Fibroblast of lung (primary cell): ENCODE measurements at regions not wholly inside any gene's neighbourhood (a gene's known extent, or its start where the extent isn't known, plus 50 kb on each side); places are given as distances from the start of the nearest gene placed in this dataset.

Experiments used
- DNase-seq, 2 donors: peaks; one replicate each; pipeline versions ENCODE4 v3.0.0 to v3.0.0-alpha.2; 2010; ENCODE audit warnings: low read depth in 2 of 2
- H2AFZ ChIP-seq: 2 replicates; pipeline ENCODE4 v1.5.1; 2012; ENCODE audit warnings: low read length, control low read depth, inconsistent platforms
- H3K27ac ChIP-seq: 2 replicates; pipeline ENCODE4 v1.5.1; 2011; ENCODE audit warnings: low read length, control low read depth; ENCODE audit not compliant: insufficient read depth
- H3K27me3 ChIP-seq: 2 replicates; pipeline ENCODE4 v1.5.1; 2011; ENCODE audit warnings: mild to moderate bottlenecking, low read length; ENCODE audit not compliant: control insufficient read depth, insufficient read depth
- H3K36me3 ChIP-seq: 2 replicates; pipeline ENCODE4 v1.5.1; 2011; ENCODE audit warnings: low read length; ENCODE audit not compliant: control insufficient read depth, insufficient read depth
- H3K4me1 ChIP-seq: 2 replicates; pipeline ENCODE4 v1.5.1; 2011; ENCODE audit warnings: low read length; ENCODE audit not compliant: control insufficient read depth, insufficient read depth; ENCODE audit errors: extremely low read depth
- H3K4me2 ChIP-seq: 2 replicates; pipeline ENCODE4 v1.5.1; 2011; ENCODE audit warnings: low read length, control low read depth; ENCODE audit not compliant: insufficient read depth; ENCODE audit errors: extremely low read depth
- H3K4me3 ChIP-seq, 4 experiments: fragments of 200-600 bp in 1 of 4; sonication (generic) in 1 of 4; replicated peaks in 1 of 4; 2 replicates each; pipeline ENCODE4 v1.5.1; 2011 to 2016; ENCODE audit warnings: low read length in 4 of 4, low read depth in 3 of 4, mild to moderate bottlenecking in 3 of 4, control low read depth in 2 of 4, inconsistent platforms in 1 of 4, mixed read lengths in 1 of 4; ENCODE audit not compliant: insufficient read depth in 1 of 4; ENCODE audit errors: control extremely low read depth in 1 of 4
- H3K79me2 ChIP-seq: 2 replicates; pipeline ENCODE4 v1.5.1; 2012; ENCODE audit warnings: mild to moderate bottlenecking, low read length, inconsistent platforms; ENCODE audit not compliant: control insufficient read depth, insufficient read depth
- H3K9ac ChIP-seq: 2 replicates; pipeline ENCODE4 v1.5.1; 2011; ENCODE audit warnings: mild to moderate bottlenecking, low read length, control low read depth; ENCODE audit not compliant: insufficient read depth
- H3K9me3 ChIP-seq: 2 replicates; pipeline ENCODE4 v1.5.1; 2012; ENCODE audit warnings: low read depth, low read length; ENCODE audit not compliant: control insufficient read depth, insufficient read depth
- H4K20me1 ChIP-seq: 2 replicates; pipeline ENCODE4 v1.5.1; 2011; ENCODE audit warnings: low read length; ENCODE audit not compliant: control insufficient read depth, insufficient read depth; ENCODE audit errors: extremely low read depth
- CTCF ChIP-seq, 2 donors: IDR thresholded peaks in 1 of 2; conservative IDR thresholded peaks in 1 of 2; 1 replicate in 1 of 2; 2 replicates in 1 of 2; pipeline ENCODE4 v1.5.1; 2011 to 2012; ENCODE audit warnings: low read length in 2 of 2, control low read depth in 1 of 2, inconsistent platforms in 1 of 2, low read depth in 1 of 2, mild to moderate bottlenecking in 1 of 2
- EZH2 ChIP-seq: IDR thresholded peaks from 2 replicates; pipeline ENCODE4 v1.5.1; 2012; ENCODE audit warnings: low read length, control low read depth, mild to moderate bottlenecking; ENCODE audit errors: missing control alignments

DNA sequence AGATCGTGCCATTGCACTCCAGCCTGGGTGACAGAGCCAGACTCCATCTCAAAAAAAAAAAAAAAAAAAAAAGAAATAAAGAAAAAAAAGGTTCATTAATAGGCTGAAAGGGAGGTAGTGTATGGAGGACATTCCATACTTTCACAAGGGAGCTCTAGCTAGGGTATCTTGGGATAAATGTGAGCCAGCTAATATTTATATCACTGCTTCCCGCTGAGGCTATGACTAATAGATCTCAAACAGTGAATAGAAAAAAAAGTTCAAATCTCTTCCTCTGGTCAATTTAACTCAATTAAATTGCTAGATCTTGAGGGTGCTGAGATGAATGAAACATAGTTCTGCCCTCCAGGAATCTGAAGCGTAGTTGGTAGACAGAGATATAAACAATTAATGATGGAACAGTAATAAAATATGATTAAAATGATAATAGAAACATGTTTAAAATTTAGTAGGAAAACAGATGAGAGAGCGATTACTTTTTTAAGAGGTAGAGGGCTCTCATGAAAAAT lies 55.7 kb upstream of the SHISA3 start:
- Histone ChIP-seq H4K20me1 (no peaks in the 10 kb centered on the region), H3K9me3 (no peaks in the 10 kb centered on the region), H3K79me2 (no peaks in the 10 kb centered on the region), H3K36me3 (no peaks in the 10 kb centered on the region), H3K4me1 (no peaks in the 10 kb centered on the region), H3K27me3 (no peaks in the 10 kb centered on the region), H3K4me3 (no peak overlapping the region), H3K9ac (no peak overlapping the region), H3K27ac (no peak overlapping the region), H2AFZ (no peak overlapping the region), H3K4me2 (no peak overlapping the region)
- DNase-seq = peak; percentile 36 to 47
- TF ChIP-seq EZH2 (no peak), CTCF (conservative IDR thresholded peaks at IDR 0.05 in 1 of 2, IDR thresholded peaks at IDR 0.05 in 1 of 2; ENCODE audit: low read depth in 1 of 2, low read length in 2 of 2) (no peak)

- Histone ChIP-seq H3K27me3 (no peaks in the 10 kb centered on the region), H3K4me3 (no peak overlapping the region), H4K20me1 (no peaks in the 10 kb centered on the region), H3K79me2 (no peaks in the 10 kb centered on the region), H3K9me3 (no peaks in the 10 kb centered on the region), H3K27ac (no peak overlapping the region), H3K4me2 (no peak overlapping the region), H2AFZ (no peak overlapping the region), H3K4me1 (no peaks in the 10 kb centered on the region), H3K36me3 (no peaks in the 10 kb centered on the region), H3K9ac (no peak overlapping the region)
- no peak for DNase-seq
- no peak for TF ChIP-seq EZH2
- no peak for TF ChIP-seq CTCF (conservative IDR thresholded peaks at IDR 0.05 in 1 of 2, IDR thresholded peaks at IDR 0.05 in 1 of 2; ENCODE audit: low read depth in 1 of 2, low read length in 2 of 2)
Measured at GRCh38 chr4:42342459-42342858, 54.8 kb upstream of the SHISA3 start.

DNA sequence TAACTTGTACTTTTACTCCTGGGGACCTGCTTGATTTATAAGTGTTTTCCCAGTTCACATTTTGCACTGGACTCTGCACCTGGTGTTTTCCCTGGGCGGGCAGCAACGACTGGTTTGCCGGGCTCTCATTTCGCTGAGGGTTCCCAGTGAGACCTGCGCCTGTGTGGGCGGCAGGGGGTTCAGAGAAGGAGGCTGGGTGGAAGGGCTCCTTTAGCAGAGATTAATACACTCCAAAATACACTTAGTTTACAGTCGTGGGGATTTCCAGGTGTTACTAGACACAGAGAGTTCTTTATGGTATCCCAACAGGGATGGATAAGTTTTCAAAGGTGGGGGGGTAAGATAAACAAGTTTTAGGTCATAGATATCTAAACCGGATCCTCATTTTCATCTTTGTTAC lies 53.0 kb upstream of the SHISA3 start:
- Histone ChIP-seq H3K4me2 (no peak overlapping the region), H3K27ac (no peak overlapping the region), H3K79me2 (no peaks in the 10 kb centered on the region), H3K4me1 (no peaks in the 10 kb centered on the region), H2AFZ (no peak overlapping the region), H3K9ac (no peak overlapping the region), H3K36me3 (no peaks in the 10 kb centered on the region), H4K20me1 (no peaks in the 10 kb centered on the region), H3K27me3 (no peaks in the 10 kb centered on the region), H3K4me3 (no peak overlapping the region), H3K9me3 (no peaks in the 10 kb centered on the region)
- TF ChIP-seq CTCF (conservative IDR thresholded peaks at IDR 0.05 in 1 of 2, IDR thresholded peaks at IDR 0.05 in 1 of 2; ENCODE audit: low read depth in 1 of 2, low read length in 2 of 2) = no peak
- no peak for TF ChIP-seq EZH2
- no peak for DNase-seq
